GM12874 (cell line): ENCODE measurements at regions not wholly inside any gene's neighbourhood (a gene's known extent, or its start where the extent isn't known, plus 50 kb on each side); places are given as distances from the start of the nearest gene placed in this dataset.

ENCODE experiments used
- TF ChIP-seq, protein P1 (sequence below): IDR thresholded peaks from 2 replicates; pipeline ENCODE4 v1.5.1; 2011; ENCODE audit warnings: low read depth, mild to moderate bottlenecking, control low read depth, low read length, moderate library complexity; ENCODE audit not compliant: insufficient read depth

DNA sequence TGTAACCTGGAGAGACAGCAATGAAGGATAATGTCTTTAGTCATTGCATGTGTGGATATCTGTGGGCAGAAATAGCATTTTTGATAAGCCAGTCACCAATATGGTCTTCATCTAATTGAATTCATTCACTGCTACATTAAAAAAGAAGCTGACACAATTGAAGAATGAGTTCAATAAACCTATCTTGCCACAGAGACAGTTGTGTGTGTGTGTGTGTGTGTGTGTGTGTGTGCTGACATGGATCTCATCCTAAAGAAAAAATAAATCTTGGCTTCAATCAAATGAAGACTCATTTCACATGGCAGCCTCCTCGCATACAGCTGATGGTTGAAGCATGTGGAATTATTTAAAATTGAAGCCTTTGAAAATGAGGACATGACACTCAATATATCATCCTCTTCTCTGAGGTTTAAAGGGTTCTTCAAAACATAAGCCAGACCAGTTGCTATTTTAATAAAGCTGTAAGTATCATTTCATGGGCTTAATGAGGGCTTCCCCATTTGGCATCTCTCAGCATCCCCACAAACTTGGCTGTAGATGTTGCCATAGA is 118.5 kb upstream of the PTPN3 start:
- TF ChIP-seq, protein P1, sequence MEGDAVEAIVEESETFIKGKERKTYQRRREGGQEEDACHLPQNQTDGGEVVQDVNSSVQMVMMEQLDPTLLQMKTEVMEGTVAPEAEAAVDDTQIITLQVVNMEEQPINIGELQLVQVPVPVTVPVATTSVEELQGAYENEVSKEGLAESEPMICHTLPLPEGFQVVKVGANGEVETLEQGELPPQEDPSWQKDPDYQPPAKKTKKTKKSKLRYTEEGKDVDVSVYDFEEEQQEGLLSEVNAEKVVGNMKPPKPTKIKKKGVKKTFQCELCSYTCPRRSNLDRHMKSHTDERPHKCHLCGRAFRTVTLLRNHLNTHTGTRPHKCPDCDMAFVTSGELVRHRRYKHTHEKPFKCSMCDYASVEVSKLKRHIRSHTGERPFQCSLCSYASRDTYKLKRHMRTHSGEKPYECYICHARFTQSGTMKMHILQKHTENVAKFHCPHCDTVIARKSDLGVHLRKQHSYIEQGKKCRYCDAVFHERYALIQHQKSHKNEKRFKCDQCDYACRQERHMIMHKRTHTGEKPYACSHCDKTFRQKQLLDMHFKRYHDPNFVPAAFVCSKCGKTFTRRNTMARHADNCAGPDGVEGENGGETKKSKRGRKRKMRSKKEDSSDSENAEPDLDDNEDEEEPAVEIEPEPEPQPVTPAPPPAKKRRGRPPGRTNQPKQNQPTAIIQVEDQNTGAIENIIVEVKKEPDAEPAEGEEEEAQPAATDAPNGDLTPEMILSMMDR, result no peak

DNA sequence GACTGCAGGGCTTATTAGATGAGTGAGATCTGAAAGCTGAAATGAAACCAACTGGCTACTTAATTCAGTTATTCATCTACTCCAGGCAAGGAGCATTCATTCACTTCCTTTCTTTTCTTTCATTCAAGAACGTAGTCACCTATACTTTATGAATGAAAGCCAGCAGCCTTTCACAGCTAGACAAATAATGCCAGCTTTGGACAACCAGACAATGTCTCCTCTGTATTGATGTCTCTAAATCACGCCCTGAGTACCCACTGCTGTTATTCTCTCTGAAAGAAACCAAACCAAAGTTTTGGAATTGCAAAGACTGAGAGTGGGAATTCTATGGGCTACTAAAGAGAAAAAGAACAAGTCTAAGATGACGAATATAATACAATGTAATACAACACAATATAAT is 121.2 kb upstream of the PTPN3 start:
- TF ChIP-seq, protein P1, result no peak

DNA sequence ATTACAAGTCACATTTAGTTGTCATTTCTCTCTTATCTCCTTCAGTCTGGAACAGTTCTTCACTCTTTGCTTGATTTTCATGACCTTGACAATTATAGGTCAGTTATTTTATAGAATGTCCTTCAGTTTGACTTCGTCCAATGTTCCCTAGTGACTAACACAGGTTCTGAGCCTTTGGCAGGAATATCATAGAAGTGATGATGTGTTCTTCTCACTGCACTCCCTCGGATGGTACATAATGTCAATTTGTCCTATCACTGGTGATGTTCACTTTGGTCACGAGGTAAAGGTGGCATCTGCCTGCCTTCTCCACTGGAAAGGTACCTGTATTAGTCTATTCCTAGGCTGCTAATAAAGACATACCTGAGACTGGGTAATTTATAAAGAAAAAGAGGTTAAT is 126.0 kb upstream of the PTPN3 start:
- TF ChIP-seq, protein P1, result no peak

DNA sequence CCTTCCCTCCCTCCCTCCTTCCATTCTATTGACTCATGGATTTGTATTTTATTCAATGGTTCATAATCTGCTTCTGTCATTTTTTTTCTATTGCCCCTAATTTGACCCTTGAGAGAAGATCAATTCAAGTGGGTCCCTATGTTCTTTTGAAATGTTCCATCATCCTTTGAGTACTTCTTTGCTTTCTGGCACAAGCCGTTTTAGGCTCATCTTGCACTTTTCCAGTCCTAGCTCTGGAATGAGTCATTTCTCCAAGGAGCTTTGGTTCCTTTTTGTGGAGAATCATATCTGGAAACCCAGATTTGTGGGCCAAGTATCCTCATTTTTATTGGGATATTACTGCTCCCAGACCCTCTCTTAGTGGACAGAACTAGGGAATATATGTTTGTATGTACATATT is 126.8 kb upstream of the PTPN3 start:
- TF ChIP-seq, protein P1, result no peak

DNA sequence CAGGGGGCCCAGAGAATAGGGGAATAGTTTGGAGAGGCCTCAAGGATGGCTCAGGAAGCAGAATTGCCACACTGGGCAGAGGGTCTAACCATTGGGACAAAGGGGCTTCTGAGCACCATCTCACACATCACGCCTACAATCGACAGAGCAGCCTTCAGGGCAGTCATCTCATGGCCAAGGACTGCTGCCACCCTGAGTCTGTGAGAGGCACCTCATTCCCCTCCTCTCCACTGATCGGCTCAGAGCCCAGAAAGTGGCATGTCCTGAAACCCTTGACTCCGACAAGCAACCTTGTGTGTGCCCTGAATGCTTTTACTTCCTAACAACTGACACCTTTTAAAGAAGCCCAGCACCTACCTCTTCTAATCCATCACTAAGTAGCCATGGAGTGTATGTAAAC is 128.9 kb upstream of the PTPN3 start:
- TF ChIP-seq, protein P1, result no peak

DNA sequence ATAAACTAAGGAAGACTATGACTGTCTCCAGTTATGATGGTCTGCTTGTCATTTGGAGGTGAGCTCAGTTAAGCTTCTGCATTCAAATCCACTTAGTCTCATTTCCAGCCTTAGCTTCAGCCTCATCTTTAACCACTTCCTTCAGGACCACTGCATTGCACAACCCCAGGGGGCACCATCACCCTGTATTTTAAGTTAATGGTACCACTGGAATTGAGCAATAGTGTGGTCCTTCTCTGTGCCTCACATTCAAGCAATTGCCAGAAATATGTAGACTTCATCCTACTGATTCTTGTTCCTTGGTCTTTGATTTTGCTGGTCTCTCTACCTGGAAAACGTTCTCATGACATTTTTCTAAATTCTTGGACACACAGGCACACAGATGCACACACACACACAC is 131.5 kb upstream of the PTPN3 start:
- TF ChIP-seq, protein P1, result no peak

DNA sequence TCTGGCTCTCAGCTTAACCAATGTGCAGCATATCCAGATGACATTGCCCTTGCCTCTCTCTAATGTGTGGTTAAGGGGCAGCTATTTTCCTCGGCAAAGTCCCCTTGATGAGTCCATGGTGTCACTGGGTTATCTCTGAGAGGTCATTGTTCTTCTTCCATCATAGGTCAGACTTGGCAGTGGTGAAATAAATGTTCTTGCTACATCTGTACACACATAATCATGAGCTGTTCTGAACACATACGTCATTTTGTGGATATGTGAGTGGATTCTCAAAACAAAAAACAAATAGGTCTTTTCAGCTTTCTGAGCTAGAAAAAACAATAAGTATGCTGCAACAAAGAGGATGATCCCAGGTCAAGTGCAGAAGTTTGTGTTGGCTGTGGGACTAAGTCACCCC is 134.7 kb upstream of the PTPN3 start:
- TF ChIP-seq, protein P1, result no peak
